ENCODE measurements at regions not wholly inside any gene's neighbourhood (a gene's known extent, or its start where the extent isn't known, plus 50 kb on each side); places are given as distances from the start of the nearest gene placed in this dataset.

DNA sequence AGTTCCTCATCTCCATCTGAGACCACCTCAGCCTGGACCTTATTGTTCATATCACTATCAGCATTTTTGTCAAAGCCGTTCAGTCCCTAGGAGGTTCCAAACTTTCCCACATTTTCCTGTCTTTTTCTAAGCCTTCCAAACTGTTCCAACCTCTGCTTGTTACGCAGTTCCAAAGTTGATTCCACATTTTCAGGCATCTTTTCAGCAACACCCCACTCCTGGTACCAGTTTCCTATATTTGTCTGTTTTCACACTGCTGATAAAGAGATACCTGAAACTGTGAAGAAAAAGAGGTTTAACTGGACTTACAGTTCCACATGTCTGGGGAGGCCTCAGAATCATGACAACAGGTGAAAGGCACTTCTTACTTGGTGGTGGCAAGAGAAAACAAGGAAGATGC, 622.1 kb downstream of the MAT2B start:
- no peak for TF ChIP-seq POLR2A (IDR thresholded peaks at IDR 0.05)
- TF ChIP-seq, protein P1, sequence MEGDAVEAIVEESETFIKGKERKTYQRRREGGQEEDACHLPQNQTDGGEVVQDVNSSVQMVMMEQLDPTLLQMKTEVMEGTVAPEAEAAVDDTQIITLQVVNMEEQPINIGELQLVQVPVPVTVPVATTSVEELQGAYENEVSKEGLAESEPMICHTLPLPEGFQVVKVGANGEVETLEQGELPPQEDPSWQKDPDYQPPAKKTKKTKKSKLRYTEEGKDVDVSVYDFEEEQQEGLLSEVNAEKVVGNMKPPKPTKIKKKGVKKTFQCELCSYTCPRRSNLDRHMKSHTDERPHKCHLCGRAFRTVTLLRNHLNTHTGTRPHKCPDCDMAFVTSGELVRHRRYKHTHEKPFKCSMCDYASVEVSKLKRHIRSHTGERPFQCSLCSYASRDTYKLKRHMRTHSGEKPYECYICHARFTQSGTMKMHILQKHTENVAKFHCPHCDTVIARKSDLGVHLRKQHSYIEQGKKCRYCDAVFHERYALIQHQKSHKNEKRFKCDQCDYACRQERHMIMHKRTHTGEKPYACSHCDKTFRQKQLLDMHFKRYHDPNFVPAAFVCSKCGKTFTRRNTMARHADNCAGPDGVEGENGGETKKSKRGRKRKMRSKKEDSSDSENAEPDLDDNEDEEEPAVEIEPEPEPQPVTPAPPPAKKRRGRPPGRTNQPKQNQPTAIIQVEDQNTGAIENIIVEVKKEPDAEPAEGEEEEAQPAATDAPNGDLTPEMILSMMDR (IDR thresholded peaks at IDR 0.05) = no peak
